Endodermal cell (in vitro differentiated cells): ENCODE measurements at regions not wholly inside any gene's neighbourhood (a gene's known extent, or its start where the extent isn't known, plus 50 kb on each side); places are given as distances from the start of the nearest gene placed in this dataset.

Source experiments
- DNase-seq: peaks from one replicate; pipeline ENCODE4 v3.0.0-alpha.2; 2017
- H3K27ac ChIP-seq: 2 replicates; pipeline ENCODE4 v1.5.1; 2013; ENCODE audit warnings: mild to moderate bottlenecking, low read depth, low read length, moderate library complexity
- H3K27me3 ChIP-seq: 2 replicates; pipeline ENCODE4 v1.6.1; 2013; ENCODE audit warnings: mild to moderate bottlenecking, low read length, moderate library complexity; ENCODE audit not compliant: insufficient read depth, control insufficient read depth, poor library complexity, severe bottlenecking
- H3K36me3 ChIP-seq: 2 replicates; pipeline ENCODE4 v1.7.0; 2013; ENCODE audit warnings: mild to moderate bottlenecking, low read length, moderate library complexity; ENCODE audit not compliant: control insufficient read depth, insufficient read depth
- H3K4me1 ChIP-seq: one replicate; pipeline ENCODE4 v1.7.0; 2013; ENCODE audit warnings: low read length; ENCODE audit not compliant: control insufficient read depth, insufficient read depth
- H3K4me3 ChIP-seq: 2 replicates; pipeline ENCODE4 v1.5.1; 2013; ENCODE audit warnings: mild to moderate bottlenecking, low read length, moderate library complexity
- H3K9ac ChIP-seq: 2 replicates; pipeline ENCODE4 v1.6.1; 2013; ENCODE audit warnings: mild to moderate bottlenecking, low read length, moderate library complexity; ENCODE audit not compliant: poor library complexity, severe bottlenecking; ENCODE audit errors: extremely low read depth
- H3K9me3 ChIP-seq: 2 replicates; pipeline ENCODE4 v1.6.1; 2013; ENCODE audit warnings: mild to moderate bottlenecking, low read length, moderate library complexity; ENCODE audit not compliant: control insufficient read depth
- H3K27ac Mint-ChIP-seq: 2 replicates; pipeline ENCODE4 v1.8.0; 2020; ENCODE audit warnings: mixed read lengths
- H3K27me3 Mint-ChIP-seq: 2 replicates; pipeline ENCODE4 v1.8.0; 2021; ENCODE audit warnings: mild to moderate bottlenecking, mixed read lengths; ENCODE audit not compliant: insufficient read depth
- H3K36me3 Mint-ChIP-seq: 2 replicates; pipeline ENCODE4 v1.8.0; 2020; ENCODE audit warnings: low read depth, mixed read lengths
- H3K4me1 Mint-ChIP-seq: 2 replicates; pipeline ENCODE4 v1.8.0; 2020; ENCODE audit warnings: mixed read lengths
- H3K4me3 Mint-ChIP-seq: 2 replicates; pipeline ENCODE4 v1.8.0; 2020; ENCODE audit warnings: mild to moderate bottlenecking, moderate library complexity, mixed read lengths
- H3K9me3 Mint-ChIP-seq: 2 replicates; pipeline ENCODE4 v1.8.0; 2020; ENCODE audit warnings: mild to moderate bottlenecking, mixed read lengths
- CTCF ChIP-seq: fragments of 200-600 bp; sonication (generic); conservative IDR thresholded peaks from 2 replicates; pipeline ENCODE4 v1.5.0; 2021; ENCODE audit warnings: antibody characterized with exemption, mild to moderate bottlenecking
- WGBS, 2 experiments: methylation state at CpG; one replicate each; pipeline versions ENCODE4 v1.1.5 to v1.1.7; 2013; ENCODE audit warnings: missing lambda C conversion rate in 2 of 2, mixed read lengths in 1 of 2; ENCODE audit not compliant: insufficient coverage in 1 of 2, insufficient read length in 1 of 2; 5-methylcytosine and 5-hydroxymethylcytosine counted together

DNA sequence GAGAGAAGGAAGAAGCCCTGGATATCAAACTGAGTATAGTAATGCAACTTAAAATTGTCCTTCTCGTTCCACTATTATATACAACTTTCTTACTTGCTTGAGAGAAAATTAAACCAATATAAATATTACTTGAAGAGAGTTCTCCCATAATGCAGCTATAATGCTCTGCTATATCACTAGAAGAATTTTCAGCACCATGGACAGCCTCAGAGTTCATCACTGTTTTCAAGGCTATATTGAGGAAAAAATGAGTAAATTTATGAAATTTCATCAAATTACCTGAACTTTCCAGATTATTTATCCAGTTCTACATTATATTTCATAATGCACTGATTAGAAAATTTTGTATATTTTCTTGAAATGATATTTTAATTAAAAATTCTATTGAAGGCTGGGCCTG lies 1053.5 kb upstream of the FAM98A start:
- no peak overlapping the region for H3K4me3 ChIP-seq
- Mint-ChIP-seq H3K36me3 (peaks cover 3% of the 10 kb centered on the region), H3K27ac (no peak overlapping the region), H3K9me3 (peaks cover 4% of the 10 kb centered on the region), H3K4me1 (no peaks in the 10 kb centered on the region), H3K27me3 (no peaks in the 10 kb centered on the region), H3K4me3 (no peak overlapping the region)
- TF ChIP-seq CTCF, result no peak
- 86% methylated on average over 1 of the region's 1 CpG; no CpG with 5 or more reads in 1 of the 2 experiments for WGBS, 2 experiments
- no peaks in the 10 kb centered on the region for H3K36me3 ChIP-seq
- H3K27me3 ChIP-seq, result no peaks in the 10 kb centered on the region
- no peaks in the 10 kb centered on the region for H3K9me3 ChIP-seq
- no peak overlapping the region for H3K9ac ChIP-seq
- H3K27ac ChIP-seq, result no peak overlapping the region
- no peak for DNase-seq
- H3K4me1 ChIP-seq, result no peaks in the 10 kb centered on the region

DNA sequence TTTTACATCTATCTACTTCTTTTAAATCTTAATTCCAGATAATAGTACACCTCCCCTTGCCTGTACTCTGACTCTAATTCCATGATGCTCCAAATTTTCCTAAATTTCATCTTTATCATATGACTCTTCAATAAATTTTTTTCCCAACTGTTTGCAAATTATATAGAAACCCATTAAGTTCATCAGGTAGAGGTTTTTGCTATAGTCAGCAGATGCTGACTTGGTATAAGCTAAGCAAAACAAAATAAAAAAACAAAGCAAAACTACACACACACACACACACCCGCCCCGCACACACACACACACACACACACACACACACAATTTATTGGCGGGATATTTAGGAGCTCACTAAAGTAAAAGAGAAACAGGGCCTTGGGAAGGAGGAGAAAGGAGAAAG lies 1047.8 kb upstream of the FAM98A start:
- no peak overlapping the region for H3K4me3 ChIP-seq
- peaks cover 3% of the 10 kb centered on the region for H3K9me3 Mint-ChIP-seq
- H3K27me3 ChIP-seq, result no peaks in the 10 kb centered on the region
- H3K36me3 ChIP-seq, result no peaks in the 10 kb centered on the region
- no peaks in the 10 kb centered on the region for H3K27me3 Mint-ChIP-seq
- no peak for TF ChIP-seq CTCF
- no peaks in the 10 kb centered on the region for H3K4me1 Mint-ChIP-seq
- no peak overlapping the region for H3K27ac ChIP-seq
- H3K36me3 Mint-ChIP-seq, result no peaks in the 10 kb centered on the region
- H3K9ac ChIP-seq, result no peak overlapping the region
- H3K27ac Mint-ChIP-seq, result no peak overlapping the region
- DNase-seq, result no peak
- WGBS, 2 experiments, result 86% methylated on average over 1 of the region's 3 CpGs; no CpG with 5 or more reads in 1 of the 2 experiments
- H3K4me3 Mint-ChIP-seq, result no peak overlapping the region
- no peaks in the 10 kb centered on the region for H3K9me3 ChIP-seq
- no peaks in the 10 kb centered on the region for H3K4me1 ChIP-seq

- Mint-ChIP-seq H3K4me3 (no peak overlapping the region), H3K4me1 (no peaks in the 10 kb centered on the region), H3K27ac (no peak overlapping the region), H3K9me3 (peaks cover 23% of the 10 kb centered on the region), H3K27me3 (no peaks in the 10 kb centered on the region), H3K36me3 (peaks cover 4% of the 10 kb centered on the region)
- no peak for DNase-seq
- no peak overlapping the region for H3K27ac ChIP-seq
- H3K36me3 ChIP-seq, result no peaks in the 10 kb centered on the region
- H3K9me3 ChIP-seq, result peaks cover 10% of the 10 kb centered on the region
- H3K4me1 ChIP-seq, result no peaks in the 10 kb centered on the region
- H3K9ac ChIP-seq, result no peak overlapping the region
- WGBS, 2 experiments, result 89% methylated on average over 1 of the region's 1 CpG; no CpG with 5 or more reads in 1 of the 2 experiments
- TF ChIP-seq CTCF, result no peak
- H3K4me3 ChIP-seq, result no peak overlapping the region
- no peaks in the 10 kb centered on the region for H3K27me3 ChIP-seq
Measured at GRCh38 chr2:34632327-34632726, 1033.2 kb upstream of the FAM98A start.
